GM04504 (cell line): ENCODE measurements at regions not wholly inside any gene's neighbourhood (a gene's known extent, or its start where the extent isn't known, plus 50 kb on each side); places are given as distances from the start of the nearest gene placed in this dataset.
"Not testable (repeated sequence)": the region's sequence is repeated elsewhere in the genome, so short reads cannot be mapped to it uniquely, and the experiment has no call there.

ENCODE experiments used
- DNase-seq: peaks from one replicate; pipeline ENCODE4 v3.0.0-alpha.2; 2012; ENCODE audit warnings: low read depth

GRCh38 chr1:232344791-232345399, 285.0 kb downstream of the SIPA1L2 start:
- DNase-seq: no peak

- DNase-seq: not testable (repeated sequence)
These were observed 285.7 kb downstream of the SIPA1L2 start for GRCh38 chr1:232344186-232344585.

DNA sequence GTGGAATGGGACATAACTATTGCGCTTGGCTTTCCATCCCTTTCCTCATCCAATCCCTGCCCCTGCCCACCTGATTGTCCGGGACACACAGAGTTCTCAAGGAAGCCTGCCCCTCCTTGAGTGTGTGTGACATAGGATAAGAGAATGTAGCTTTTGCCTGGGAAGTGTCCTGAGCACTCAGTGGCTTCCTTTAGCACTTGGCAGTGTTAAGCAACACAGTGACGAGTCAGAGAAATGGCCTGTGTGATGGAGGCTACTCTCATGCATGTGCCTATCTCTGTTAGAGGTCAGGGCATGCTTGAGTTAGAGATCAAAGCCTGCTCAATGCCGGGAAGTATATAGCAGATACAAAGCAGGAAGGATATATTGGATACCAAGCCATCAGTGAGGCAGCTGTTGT, 289.5 kb downstream of the SIPA1L2 start:
- no peak for DNase-seq

DNA sequence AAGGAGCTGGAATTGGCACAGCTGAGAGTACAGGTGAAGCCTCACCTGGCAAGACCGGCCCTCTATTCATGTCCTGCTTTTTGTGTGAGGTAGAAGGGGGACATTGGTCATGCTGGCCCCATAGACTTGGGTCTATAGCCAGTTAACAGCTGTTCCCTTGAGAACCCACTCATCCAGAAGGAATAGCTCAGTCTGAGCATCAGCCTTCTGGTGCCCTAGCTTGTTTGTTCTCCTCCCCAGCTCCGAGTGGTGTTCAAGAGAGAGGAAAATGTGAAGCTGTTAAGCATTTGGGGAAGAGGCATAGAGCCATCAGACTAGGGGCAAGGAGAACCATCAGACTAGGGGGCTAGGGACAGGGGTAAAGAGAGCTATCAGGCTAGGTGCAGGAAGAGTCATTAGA, 290.9 kb downstream of the SIPA1L2 start:
- DNase-seq: no peak

DNA sequence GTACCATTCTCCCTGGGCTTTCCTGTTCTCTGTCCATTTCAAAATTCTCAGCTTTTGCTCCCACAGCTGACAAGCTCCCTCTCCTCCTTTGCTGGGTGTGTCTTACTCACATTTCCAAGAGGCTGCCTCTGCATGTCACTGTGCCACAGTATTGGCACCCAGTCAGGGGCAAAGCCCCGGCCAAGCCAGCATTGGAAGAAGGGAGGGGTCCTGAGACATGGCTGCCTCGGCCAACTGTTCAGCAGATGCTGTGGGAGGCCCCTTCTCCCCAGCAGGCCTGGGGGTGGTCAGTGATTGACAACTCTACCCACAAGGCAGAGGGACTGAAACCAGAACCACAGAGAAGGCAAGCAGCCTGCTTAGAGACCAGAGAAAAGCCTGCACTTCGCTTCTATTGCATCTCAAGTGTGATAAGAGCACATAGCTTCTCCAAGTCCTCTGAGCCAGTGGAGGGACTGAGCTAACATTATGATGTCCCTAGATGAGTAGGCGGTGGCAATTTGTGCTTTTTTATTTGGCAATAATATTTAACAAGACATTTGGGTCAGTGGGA, 294.1 kb downstream of the SIPA1L2 start:
- no peak for DNase-seq

DNA sequence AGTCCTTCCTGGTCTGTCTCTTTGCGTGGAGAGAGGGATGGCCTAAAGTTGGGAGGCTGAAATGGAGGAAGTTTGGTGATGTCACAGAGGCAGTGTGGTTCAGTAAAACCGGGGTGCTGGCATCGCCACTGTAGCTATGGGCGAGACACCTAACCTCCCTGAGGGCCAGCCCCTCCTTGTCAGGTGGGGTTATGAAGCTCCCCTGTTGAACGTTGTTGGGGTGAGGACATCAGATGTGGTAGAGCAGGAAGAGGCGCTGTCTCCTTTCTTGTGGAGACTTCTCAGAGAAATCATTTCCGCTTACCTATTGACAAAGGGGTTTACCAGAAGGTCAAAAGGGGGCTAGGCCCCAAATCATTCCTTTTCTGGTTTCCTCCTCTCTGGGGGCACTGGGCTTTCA, 294.7 kb downstream of the SIPA1L2 start:
- DNase-seq: no peak

- no peak for DNase-seq
These were observed 295.1 kb downstream of the SIPA1L2 start for GRCh38 chr1:232334811-232335210.

DNA sequence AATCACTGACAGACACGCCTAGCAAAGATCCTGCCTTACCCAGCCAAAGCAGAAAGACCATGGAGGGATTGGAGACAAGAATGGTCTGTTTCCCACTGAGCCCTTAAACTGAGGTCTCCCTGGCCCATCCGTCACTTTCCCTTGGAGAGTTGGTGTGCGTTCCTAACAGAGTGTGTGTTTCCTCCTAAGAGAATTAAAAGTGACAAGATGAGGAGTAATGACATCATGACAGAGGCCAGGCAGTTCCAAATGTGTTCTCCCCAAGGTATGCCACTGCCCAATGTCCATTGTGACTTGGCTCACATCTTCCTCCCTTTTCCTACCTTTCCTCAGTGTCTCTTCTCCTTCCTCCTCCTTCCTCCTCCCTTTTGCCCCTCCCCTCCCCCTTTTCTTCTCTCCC, 295.7 kb downstream of the SIPA1L2 start:
- DNase-seq: no peak

GRCh38 chr1:232333419-232333767, 296.5 kb downstream of the SIPA1L2 start:
- no peak for DNase-seq

DNA sequence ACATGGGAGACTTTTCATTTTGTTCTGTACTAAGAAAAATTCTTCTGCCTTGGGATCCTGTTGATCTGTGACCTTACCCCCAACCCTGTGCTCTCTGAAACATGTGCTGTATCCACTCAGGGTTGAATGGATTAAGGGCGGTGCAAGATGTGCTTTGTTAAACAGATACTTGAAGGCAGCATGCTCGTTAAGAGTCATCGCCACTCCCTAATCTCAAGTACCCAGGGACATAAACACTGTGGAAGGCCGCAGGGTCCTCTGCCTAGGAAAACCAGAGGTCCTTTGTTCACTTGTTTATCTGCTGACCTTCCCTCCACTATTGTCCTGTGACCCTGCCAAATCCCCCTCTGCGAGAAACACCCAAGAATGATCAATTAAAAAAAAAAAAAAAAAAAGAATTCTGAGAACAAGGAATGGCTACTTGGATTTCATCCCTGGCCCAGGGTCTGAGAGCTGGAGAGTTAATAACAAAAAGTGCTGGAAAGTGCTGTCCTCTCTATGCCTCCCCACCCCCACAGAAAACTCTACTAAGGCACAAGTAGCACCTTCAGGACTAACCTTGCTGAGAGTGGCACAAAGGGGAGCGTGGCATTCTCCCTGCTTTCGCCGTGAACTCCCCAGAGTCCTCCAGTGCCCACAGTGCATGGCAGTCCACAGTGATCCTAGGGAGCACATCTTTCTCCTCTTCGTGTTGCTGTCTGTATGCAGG, 297.1 kb downstream of the SIPA1L2 start:
- DNase-seq: not testable (repeated sequence)

DNA sequence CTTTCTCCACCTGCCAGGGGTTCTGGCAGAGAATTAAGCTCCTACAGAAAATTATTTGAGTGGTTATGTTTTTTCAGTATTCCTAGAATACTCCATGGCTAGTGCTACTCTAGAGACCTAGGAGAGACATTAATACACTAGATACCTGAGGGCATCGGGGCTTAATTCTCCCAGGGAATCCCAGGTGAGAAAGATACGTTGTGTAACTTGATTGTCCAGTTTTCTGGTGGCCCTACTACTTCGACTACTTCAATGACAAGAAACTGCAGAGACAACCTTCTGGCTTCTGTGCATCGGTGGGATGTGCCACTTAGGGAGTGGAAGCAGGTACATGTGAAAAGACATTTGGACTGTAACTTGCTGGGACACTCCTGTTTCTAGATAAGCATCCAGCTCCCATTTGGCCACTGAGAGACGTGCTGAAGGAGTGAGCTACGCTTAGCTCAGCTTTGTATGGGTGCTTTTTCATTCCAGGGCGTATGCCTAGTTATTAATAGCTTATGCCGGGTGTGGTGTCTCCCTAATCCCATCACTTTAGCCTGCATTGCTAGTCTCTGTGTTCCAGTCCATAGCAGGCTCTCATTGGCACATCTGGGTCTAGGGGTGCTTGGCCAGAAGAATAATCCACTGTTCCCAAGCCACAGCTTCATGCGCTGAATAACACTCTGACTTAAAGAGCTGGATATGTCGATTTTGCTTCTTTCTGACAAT, 300.7 kb downstream of the SIPA1L2 start:
- no peak for DNase-seq

DNA sequence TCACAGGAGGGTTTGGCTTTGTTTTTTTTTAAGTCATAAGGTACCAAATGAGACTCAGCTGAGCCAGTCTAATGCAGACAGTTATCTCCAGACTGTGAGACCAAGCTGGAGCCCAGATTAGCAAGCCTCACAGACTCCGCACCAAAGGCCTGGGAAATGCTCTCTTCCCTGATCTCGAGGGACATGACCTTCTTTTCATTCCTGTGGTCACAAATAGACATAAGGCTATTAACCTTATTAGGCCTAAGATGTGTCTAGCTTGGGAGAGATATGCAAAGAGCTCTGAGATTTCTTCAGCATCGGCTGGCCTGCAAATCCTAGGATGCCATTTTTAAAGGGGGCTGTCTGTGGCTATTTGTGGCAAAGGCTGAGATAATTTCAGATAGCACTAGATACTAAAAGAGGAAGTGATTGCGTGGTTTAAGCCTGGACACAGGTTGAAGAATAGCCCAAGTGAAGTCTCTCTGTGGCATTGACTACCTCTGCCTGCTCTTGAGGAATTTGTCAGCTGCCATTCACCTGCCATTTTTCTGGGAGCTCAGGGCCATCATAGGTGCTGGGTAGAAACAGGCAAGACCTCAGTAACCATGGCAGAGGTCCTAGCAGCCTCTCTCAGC, 301.3 kb downstream of the SIPA1L2 start:
- no peak for DNase-seq

GRCh38 chr1:232327899-232328298, 302.0 kb downstream of the SIPA1L2 start:
- no peak for DNase-seq

GRCh38 chr1:232327269-232327668, 302.7 kb downstream of the SIPA1L2 start:
- DNase-seq: no peak

GRCh38 chr1:232322162-232322734, 307.7 kb downstream of the SIPA1L2 start:
- no peak for DNase-seq

DNA sequence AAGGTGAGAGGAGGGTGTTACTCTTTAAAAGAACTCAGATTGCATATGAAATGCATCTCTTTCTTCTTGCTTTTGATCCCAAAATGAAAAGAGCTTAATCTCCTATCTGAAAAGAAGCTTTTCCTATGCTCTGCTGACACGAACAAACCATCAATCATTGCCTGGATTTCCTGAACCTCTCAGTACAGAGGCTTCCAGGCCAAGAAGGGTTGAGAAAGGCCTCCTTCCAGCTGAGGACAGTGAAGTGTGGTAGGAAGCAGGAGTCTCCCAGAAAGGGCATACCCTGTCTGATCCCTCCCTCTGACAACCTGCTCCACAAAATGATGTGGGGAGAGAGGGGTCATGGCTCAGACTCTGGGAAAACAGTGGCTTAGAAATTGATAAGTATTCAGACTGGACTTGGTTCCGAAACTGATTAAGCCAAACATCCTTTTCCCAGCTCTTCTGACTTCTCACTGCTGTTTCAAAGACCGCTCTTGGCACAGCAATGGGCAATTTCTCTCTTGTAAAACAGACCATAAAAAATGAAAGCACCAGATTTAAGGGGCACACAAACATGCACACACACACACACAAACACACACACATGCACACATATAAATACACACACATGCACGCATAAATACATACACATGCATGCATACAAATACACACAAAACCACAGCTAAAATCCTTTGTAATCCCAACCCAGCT, 310.3 kb downstream of the SIPA1L2 start:
- no peak for DNase-seq

- no peak for DNase-seq
These were observed 310.9 kb downstream of the SIPA1L2 start for GRCh38 chr1:232319072-232319471.

GRCh38 chr1:232318143-232318542, 311.8 kb downstream of the SIPA1L2 start:
- no peak for DNase-seq

DNA sequence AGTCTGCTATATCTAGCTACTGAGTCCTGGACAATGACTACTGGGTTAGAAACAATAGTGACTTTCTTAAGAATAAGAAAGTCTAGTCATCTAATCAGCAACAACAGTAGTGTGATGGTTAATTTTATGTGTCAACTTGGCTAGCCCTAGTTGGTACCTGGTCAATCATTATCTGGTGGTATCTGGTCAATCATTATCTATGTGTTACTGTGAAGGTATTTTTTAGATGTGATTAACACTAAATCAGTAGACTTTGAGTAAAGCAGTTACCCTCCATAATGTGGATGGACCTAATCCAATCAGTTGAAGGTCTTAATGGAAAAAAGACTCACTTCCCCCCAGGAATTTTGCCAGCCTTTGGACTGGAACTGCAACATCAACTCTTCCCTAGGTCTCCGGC, 312.6 kb downstream of the SIPA1L2 start:
- DNase-seq: no peak

DNA sequence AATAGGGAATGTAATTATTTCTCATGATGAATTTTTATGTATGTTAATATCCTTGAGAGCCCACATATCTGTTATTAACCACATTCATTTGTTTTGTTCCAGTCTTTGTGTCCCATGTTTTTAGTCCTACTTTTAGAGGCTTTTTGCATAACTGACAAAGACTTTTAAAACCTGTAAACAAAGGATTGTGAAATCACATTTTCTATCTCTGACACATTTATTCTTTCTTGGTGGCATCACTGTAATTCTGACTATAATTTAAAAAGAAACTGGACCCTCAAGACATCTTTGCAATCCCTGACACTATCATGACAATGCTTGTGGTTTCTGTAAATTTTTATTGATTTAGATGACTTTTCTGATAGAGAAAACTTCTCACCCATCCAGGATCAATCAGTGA, 313.1 kb downstream of the SIPA1L2 start:
- no peak for DNase-seq

- not testable (repeated sequence) for DNase-seq
These were observed 316.1 kb downstream of the SIPA1L2 start for GRCh38 chr1:232313876-232314275.

- no peak for DNase-seq
These were observed 319.4 kb downstream of the SIPA1L2 start for GRCh38 chr1:232310541-232310940.
